H1 (cell line): ENCODE measurements at regions not wholly inside any gene's neighbourhood (a gene's known extent, or its start where the extent isn't known, plus 50 kb on each side); places are given as distances from the start of the nearest gene placed in this dataset.

Experiments used
- CTCF ChIA-PET: fragments of 300-600 bp; sonication (Branson Sonifier 250); formaldehyde crosslinking; loops from one replicate; lab custom pipeline; 2021; ENCODE audit not compliant: partially characterized antibody; lab: Charles Lee
- POLR2A ChIA-PET: fragments of 300-600 bp; sonication (Branson Sonifier 250); formaldehyde crosslinking; loops from one replicate; lab custom pipeline; 2021; ENCODE audit warnings: inconsistent platforms; ENCODE audit not compliant: partially characterized antibody; lab: Charles Lee
- DNase-seq, 2 experiments: peaks; one replicate each; pipeline versions ENCODE4 v3.0.0 to v3.0.0-alpha.2; 2010 to 2022; ENCODE audit warnings: low spot score in 2 of 2, low read depth in 1 of 2, mixed read lengths in 1 of 2
- FAIRE-seq: peaks from 2 replicates; lab custom pipeline; 2011; peaks lifted over from hg19 to GRCh38; lab: Jason Lieb, UNC
- H2AFZ ChIP-seq: 2 replicates; pipeline ENCODE4 v1.8.1; 2012; ENCODE audit warnings: low read length, inconsistent platforms
- H2AK5ac ChIP-seq: 2 replicates; pipeline ENCODE4 v1.6.1; 2013; ENCODE audit warnings: low read depth, low read length
- H2BK120ac ChIP-seq: replicated peaks from 2 replicates; pipeline ENCODE3; 2013; ENCODE audit warnings: low read depth, low read length, inconsistent platforms
- H2BK12ac ChIP-seq: 2 replicates; pipeline ENCODE4 v1.6.1; 2013; ENCODE audit warnings: low read depth, low read length
- H2BK15ac ChIP-seq: 2 replicates; pipeline ENCODE4 v1.6.1; 2013; ENCODE audit warnings: low read length
- H2BK20ac ChIP-seq: 2 replicates; pipeline ENCODE4 v1.6.1; 2013; ENCODE audit warnings: low read length
- H2BK5ac ChIP-seq: 2 replicates; pipeline ENCODE4 v1.6.1; 2013; ENCODE audit warnings: low read depth, low read length
- H3K14ac ChIP-seq: 2 replicates; pipeline ENCODE4 v1.6.1; 2013; ENCODE audit warnings: inconsistent platforms; ENCODE audit not compliant: insufficient read length
- H3K18ac ChIP-seq: 2 replicates; pipeline ENCODE4 v1.6.1; 2013; ENCODE audit warnings: low read length; ENCODE audit errors: extremely low read depth
- H3K23ac ChIP-seq: 2 replicates; pipeline ENCODE4 v1.6.1; 2013; ENCODE audit warnings: inconsistent platforms; ENCODE audit not compliant: insufficient read length
- H3K23me2 ChIP-seq: 2 replicates; pipeline ENCODE4 v1.6.1; 2013; ENCODE audit warnings: low read depth, low read length
- H3K27ac ChIP-seq: 2 replicates; pipeline ENCODE4 v1.6.1; 2011; ENCODE audit warnings: low read depth, low read length, inconsistent platforms
- H3K27me3 ChIP-seq, 4 experiments: replicated peaks in 1 of 4; 1 replicate in 1 of 4; 2 replicates in 3 of 4; pipeline versions ENCODE4 v1.6.1 to v1.8.1; 2011 to 2013; ENCODE audit warnings: low read length in 3 of 4, mild to moderate bottlenecking in 3 of 4, inconsistent platforms in 2 of 4, mixed read lengths in 2 of 4, moderate library complexity in 1 of 4; ENCODE audit not compliant: control insufficient read depth in 3 of 4, insufficient read depth in 3 of 4; ENCODE audit errors: extremely low read depth in 1 of 4
- H3K36me3 ChIP-seq, 4 experiments: 2 replicates each; pipeline versions ENCODE4 v1.6.1 to v1.8.1; 2011 to 2013; ENCODE audit warnings: mild to moderate bottlenecking in 4 of 4, low read length in 3 of 4, moderate library complexity in 2 of 4, control low read depth in 1 of 4, inconsistent platforms in 1 of 4; ENCODE audit not compliant: insufficient read depth in 4 of 4, control insufficient read depth in 2 of 4
- H3K4ac ChIP-seq: replicated peaks from 2 replicates; pipeline ENCODE3; 2013; ENCODE audit warnings: low read length, low read depth, mixed read lengths, inconsistent platforms; ENCODE audit not compliant: insufficient read length
- H3K4me1 ChIP-seq, 4 experiments: replicated peaks in 1 of 4; 1 replicate in 1 of 4; 2 replicates in 3 of 4; pipeline versions ENCODE4 v1.6.1 to v1.8.1; 2011 to 2013; ENCODE audit warnings: low read length in 3 of 4, inconsistent platforms in 2 of 4, mixed read lengths in 1 of 4; ENCODE audit not compliant: insufficient read depth in 4 of 4, control insufficient read depth in 3 of 4
- H3K4me2 ChIP-seq, 2 experiments: 2 replicates each; pipeline versions ENCODE4 v1.6.1 to v1.8.1; 2011 to 2013; ENCODE audit warnings: low read depth in 2 of 2, low read length in 2 of 2, control low read depth in 1 of 2, inconsistent platforms in 1 of 2, mild to moderate bottlenecking in 1 of 2; ENCODE audit not compliant: insufficient read depth in 1 of 2
- H3K4me3 ChIP-seq, 4 experiments: fragments of 200-600, 300-600 bp in 1 of 4; sonication (generic), shearing (Covaris generic), sonication (Bioruptor Twin) in 1 of 4; 2 replicates each; pipeline versions ENCODE4 v1.5.1 to v1.8.1; 2011 to 2016; ENCODE audit warnings: low read length in 4 of 4, low read depth in 3 of 4, control low read depth in 2 of 4, inconsistent platforms in 2 of 4, mild to moderate bottlenecking in 2 of 4, mixed read lengths in 1 of 4, moderate library complexity in 1 of 4; ENCODE audit not compliant: insufficient read depth in 2 of 4; ENCODE audit errors: extremely low read depth in 1 of 4
- H3K56ac ChIP-seq: replicated peaks from 2 replicates; pipeline ENCODE3; 2013; ENCODE audit warnings: low read depth, mild to moderate bottlenecking, mixed read lengths, low read length, inconsistent platforms; ENCODE audit not compliant: insufficient read length
- H3K79me1 ChIP-seq: 2 replicates; pipeline ENCODE4 v1.6.1; 2013; ENCODE audit warnings: low read depth, low read length, control low read depth
- H3K79me2 ChIP-seq, 2 experiments: 2 replicates each; pipeline versions ENCODE4 v1.6.1 to v1.8.1; 2012 to 2013; ENCODE audit warnings: low read length in 2 of 2, mild to moderate bottlenecking in 2 of 2, inconsistent platforms in 1 of 2; ENCODE audit not compliant: insufficient read depth in 2 of 2, control insufficient read depth in 1 of 2
- H3K9ac ChIP-seq, 4 experiments: replicated peaks in 1 of 4; 1 replicate in 1 of 4; 2 replicates in 3 of 4; pipeline versions ENCODE4 v1.6.1 to v1.8.1; 2011 to 2013; ENCODE audit warnings: low read depth in 3 of 4, low read length in 3 of 4, control low read depth in 2 of 4, mild to moderate bottlenecking in 2 of 4, moderate library complexity in 2 of 4, inconsistent platforms in 1 of 4; ENCODE audit errors: extremely low read depth in 1 of 4
- H3K9me3 ChIP-seq, 2 experiments: 2 replicates each; pipeline versions ENCODE4 v1.6.1 to v1.8.1; 2012 to 2013; ENCODE audit warnings: mild to moderate bottlenecking in 2 of 2, moderate library complexity in 2 of 2, control low read depth in 1 of 2, inconsistent platforms in 1 of 2, low read depth in 1 of 2, low read length in 1 of 2, mixed read lengths in 1 of 2; ENCODE audit not compliant: insufficient read depth in 2 of 2
- H4K20me1 ChIP-seq, 2 experiments: replicated peaks in 1 of 2; 2 replicates each; pipeline versions ENCODE3 to v1.8.1; 2011 to 2013; ENCODE audit warnings: inconsistent platforms in 2 of 2, low read length in 2 of 2, mild to moderate bottlenecking in 1 of 2; ENCODE audit not compliant: insufficient read depth in 2 of 2, control insufficient read depth in 1 of 2
- H4K5ac ChIP-seq: 2 replicates; pipeline ENCODE4 v1.6.1; 2013; ENCODE audit warnings: low read length, low read depth, mixed read lengths, inconsistent platforms; ENCODE audit not compliant: insufficient read length
- H4K8ac ChIP-seq: 2 replicates; pipeline ENCODE4 v1.8.0; 2013; ENCODE audit warnings: mild to moderate bottlenecking, moderate library complexity, low read length, inconsistent platforms; ENCODE audit not compliant: insufficient read depth; ENCODE audit errors: extremely low read depth
- H4K91ac ChIP-seq: replicated peaks from 2 replicates; pipeline ENCODE3; 2013; ENCODE audit warnings: low read length, mixed read lengths, inconsistent platforms; ENCODE audit not compliant: insufficient read length
- BCL11A ChIP-seq, 2 experiments: IDR thresholded peaks; one replicate each; pipeline ENCODE4 v1.6.1; 2011; ENCODE audit warnings: low read depth in 2 of 2, low read length in 2 of 2, mild to moderate bottlenecking in 2 of 2
- CBX8 ChIP-seq: fragments of 300-800, 300-1000 bp; sonication (generic); IDR thresholded peaks from 2 replicates; pipeline ENCODE4 v1.7.1; 2016; ENCODE audit warnings: low read depth, low read length, borderline replicate concordance
- CEBPB ChIP-seq: IDR thresholded peaks from 2 replicates; pipeline ENCODE4 v1.6.1; 2012; ENCODE audit warnings: low read depth, low read length
- CHD2 ChIP-seq: IDR thresholded peaks from 2 replicates; pipeline ENCODE4 v1.6.1; 2012; ENCODE audit warnings: low read length, improper control_type of control experiment
- EP300 ChIP-seq, 2 experiments: IDR thresholded peaks; 1 replicate in 1 of 2; 2 replicates in 1 of 2; pipeline ENCODE4 v1.6.1; 2011 to 2012; ENCODE audit warnings: low read depth in 2 of 2, low read length in 2 of 2, mild to moderate bottlenecking in 2 of 2, borderline replicate concordance in 1 of 2, inconsistent platforms in 1 of 2, moderate library complexity in 1 of 2
- FOSL1 ChIP-seq: IDR thresholded peaks from 2 replicates; pipeline ENCODE4 v1.6.1; 2011; ENCODE audit warnings: mild to moderate bottlenecking, low read depth, low read length, moderate library complexity; ENCODE audit not compliant: insufficient read depth
- SIRT6 ChIP-seq: IDR thresholded peaks from one replicate; pipeline ENCODE4 v1.7.1; 2012; ENCODE audit warnings: low read length, inconsistent platforms
- SP1 ChIP-seq: IDR thresholded peaks from 2 replicates; pipeline ENCODE4 v1.6.1; 2011; ENCODE audit warnings: low read depth, low read length
- SP2 ChIP-seq: IDR thresholded peaks from 2 replicates; pipeline ENCODE4 v1.6.1; 2012; ENCODE audit warnings: mild to moderate bottlenecking, low read length, inconsistent platforms
- SRF ChIP-seq: IDR thresholded peaks from 2 replicates; pipeline ENCODE4 v1.6.1; 2011; ENCODE audit warnings: mild to moderate bottlenecking, low read depth, low read length, moderate library complexity
- SUZ12 ChIP-seq: fragments of 200-600 bp; sonication (generic); IDR thresholded peaks from 2 replicates; pipeline ENCODE4 v1.6.1; 2012; ENCODE audit warnings: mild to moderate bottlenecking, inconsistent platforms, low read length, moderate library complexity, mixed read lengths
- TBP ChIP-seq: IDR thresholded peaks from 2 replicates; pipeline ENCODE4 v1.6.1; 2011; ENCODE audit warnings: low read depth, low read length, improper control_type of control experiment
- TCF12 ChIP-seq: IDR thresholded peaks from 2 replicates; pipeline ENCODE4 v1.6.1; 2011; ENCODE audit warnings: low read depth, mild to moderate bottlenecking, low read length
- YY1 ChIP-seq: IDR thresholded peaks from 2 replicates; pipeline ENCODE4 v1.6.1; 2011; ENCODE audit warnings: low read depth, mild to moderate bottlenecking, low read length
- ZNF274 ChIP-seq: IDR thresholded peaks from 2 replicates; pipeline ENCODE4 v1.7.0; 2012; ENCODE audit warnings: low read length, borderline replicate concordance; ENCODE audit errors: extremely low read depth
- WGBS, 2 experiments: shearing (Covaris generic) in 1 of 2; methylation state at CpG; one replicate each; pipeline versions ENCODE4 v1.1.6 to v1.1.7; 2013 to 2015; ENCODE audit warnings: low lambda C conversion rate in 2 of 2, mixed read lengths in 2 of 2, inconsistent platforms in 1 of 2, low coverage in 1 of 2, missing lambda C conversion rate in 1 of 2; ENCODE audit not compliant: insufficient replicate concordance in 2 of 2, insufficient coverage in 1 of 2, insufficient read length in 1 of 2; ENCODE audit errors: extremely low coverage in 1 of 2, missing lambda C conversion rate in 1 of 2; 5-methylcytosine and 5-hydroxymethylcytosine counted together

GRCh38 chr13:50355797-50356196 lies 340.6 kb downstream of the KCNRG start:
- no peaks in the 10 kb centered on the region for H3K4me1 ChIP-seq
- ChIA-PET POLR2A (no interaction called here), CTCF (interaction anchor here (1.2 to 1.4 kb wide), 2 partner anchors 379 to 400 kb away, joined by 3 to 5 read pairs; no protein-coding TSS in a partner anchor)
- H3K9ac ChIP-seq, result no peak overlapping the region
- WGBS, 2 experiments, result 92 to 100% methylated on average over 1 to 4 of the region's 4 CpGs
- no peaks in the 10 kb centered on the region for H3K27me3 ChIP-seq
- no peaks in the 10 kb centered on the region for H3K36me3 ChIP-seq
- H2BK5ac ChIP-seq, result no peak overlapping the region
- H3K4ac ChIP-seq, result no peak overlapping the region
- no peak overlapping the region for H4K5ac ChIP-seq
- H3K4me2 ChIP-seq, result no peak overlapping the region
- H2BK120ac ChIP-seq, result no peak overlapping the region
- no peak overlapping the region for H2AFZ ChIP-seq
- H4K20me1 ChIP-seq, result no peaks in the 10 kb centered on the region
- no peak overlapping the region for H2AK5ac ChIP-seq
- no peak overlapping the region for H3K56ac ChIP-seq
- no peaks in the 10 kb centered on the region for H3K23me2 ChIP-seq
- DNase-seq (no peak), FAIRE-seq (no peak)
- H2BK20ac ChIP-seq, result no peak overlapping the region
- no peak overlapping the region for H3K27ac ChIP-seq
- H3K4me3 ChIP-seq, result no peak overlapping the region
- no peak overlapping the region for H4K91ac ChIP-seq
- H2BK12ac ChIP-seq, result no peak overlapping the region
- H2BK15ac ChIP-seq, result no peak overlapping the region
- no peak overlapping the region for H3K18ac ChIP-seq
- no peaks in the 10 kb centered on the region for H3K79me1 ChIP-seq
- no peaks in the 10 kb centered on the region for H3K79me2 ChIP-seq
- TF ChIP-seq YY1, result no peak
- TF ChIP-seq SRF, result no peak
- TF ChIP-seq SP2, result no peak
- no peak for TF ChIP-seq SP1
- no peak for TF ChIP-seq SUZ12
- no peak for TF ChIP-seq CBX8
- TF ChIP-seq SIRT6, result no peak
- TF ChIP-seq TBP, result no peak
- no peak for TF ChIP-seq TCF12
- no peak for TF ChIP-seq CEBPB
- no peak for TF ChIP-seq BCL11A (IDR thresholded peaks at IDR 0.05; ENCODE audit: low read depth in 2 of 2, low read length in 2 of 2)
- TF ChIP-seq EP300 (IDR thresholded peaks at IDR 0.05; ENCODE audit: borderline replicate concordance in 1 of 2, low read depth in 2 of 2, low read length in 2 of 2), result no peak
- TF ChIP-seq FOSL1, result no peak
- TF ChIP-seq CHD2, result no peak
- TF ChIP-seq ZNF274, result no peak
- no peaks in the 10 kb centered on the region for H3K9me3 ChIP-seq
- H4K8ac ChIP-seq, result no peak overlapping the region
- H3K14ac ChIP-seq, result no peak overlapping the region
- H3K23ac ChIP-seq, result no peak overlapping the region
